Loucy (cell line): ENCODE measurements at regions not wholly inside any gene's neighbourhood (a gene's known extent, or its start where the extent isn't known, plus 50 kb on each side); places are given as distances from the start of the nearest gene placed in this dataset.

Experiments
- CTCF ChIP-seq: fragments of 200-600 bp; sonication (generic); conservative IDR thresholded peaks from 2 replicates; pipeline ENCODE4 v1.5.1; 2014; ENCODE audit warnings: mild to moderate bottlenecking, antibody characterized with exemption, low read length
- EZH2phosphoT487 ChIP-seq: fragments of 200-600 bp; IDR thresholded peaks from 2 replicates; pipeline ENCODE4 v1.6.1; 2018; ENCODE audit warnings: antibody characterized with exemption, mild to moderate bottlenecking, moderate library complexity, borderline replicate concordance

- TF ChIP-seq CTCF (no peak), EZH2phosphoT487 (no peak)
Measured at GRCh38 chr6:9143140-9143539, 707.8 kb upstream of the SLC35B3 start.
